Panc1 (cell line): ENCODE measurements at regions not wholly inside any gene's neighbourhood (a gene's known extent, or its start where the extent isn't known, plus 50 kb on each side); places are given as distances from the start of the nearest gene placed in this dataset.

Experiments used
- ATAC-seq: fragments of 200-7000 bp; cut with Tn5 transposase; 2 replicates; pipeline ENCODE4 v1.9.1; 2020; ENCODE audit warnings: mild to moderate bottlenecking, moderate library complexity
- BruUV-seq: library from RNA; stranded (reverse); fragments of 400-500 nt; replicated peaks from 2 replicates; lab custom pipeline; 2021; lab: Mats Ljungman, UMichigan
- CTCF ChIA-PET: fragments of 300-600 bp; sonication (Branson Sonifier 250); formaldehyde crosslinking; loops from one replicate; lab custom pipeline; 2022; ENCODE audit warnings: antibody characterized with exemption; lab: Charles Lee
- POLR2A ChIA-PET: fragments of 300-600 bp; sonication (Branson Sonifier 250); formaldehyde crosslinking; loops from one replicate; lab custom pipeline; 2022; ENCODE audit warnings: antibody characterized with exemption; lab: Charles Lee
- DNase-seq: peaks from one replicate; pipeline ENCODE4 v3.0.0-alpha.2; 2010; ENCODE audit warnings: low read depth, low spot score
- H3K27ac ChIP-seq: 2 replicates; pipeline ENCODE4 v1.5.1; 2011; ENCODE audit warnings: mild to moderate bottlenecking, low read length, inconsistent platforms
- H3K27me3 ChIP-seq: fragments of 200-500 bp; sonication (Bioruptor generic); 2 replicates; pipeline ENCODE4 v1.6.0; 2014; ENCODE audit warnings: low read length, inconsistent platforms; ENCODE audit not compliant: control insufficient read depth, insufficient read depth
- H3K36me3 ChIP-seq: fragments of 200-500 bp; sonication (Bioruptor generic); 2 replicates; pipeline ENCODE4 v1.5.1; 2014; ENCODE audit warnings: inconsistent platforms, mild to moderate bottlenecking, low read length, moderate library complexity; ENCODE audit not compliant: control insufficient read depth, insufficient read depth
- H3K4me1 ChIP-seq: 2 replicates; pipeline ENCODE4 v1.5.1; 2011; ENCODE audit warnings: inconsistent platforms, mild to moderate bottlenecking, low read length, moderate library complexity; ENCODE audit not compliant: control insufficient read depth, insufficient read depth
- H3K4me3 ChIP-seq, 2 experiments: 2 replicates each; pipeline ENCODE4 v1.5.1; 2011 to 2012; ENCODE audit warnings: low read depth in 2 of 2, low read length in 2 of 2, mild to moderate bottlenecking in 2 of 2, inconsistent platforms in 1 of 2, moderate library complexity in 1 of 2
- H3K9me3 ChIP-seq: fragments of 200-500 bp; sonication (Bioruptor generic); 2 replicates; pipeline ENCODE4 v1.5.1; 2014; ENCODE audit warnings: low read depth, mild to moderate bottlenecking, inconsistent platforms, low read length, moderate library complexity; ENCODE audit not compliant: control insufficient read depth, insufficient read depth
- CTCF ChIP-seq: fragments of 450-650 bp; IDR thresholded peaks from 2 replicates; pipeline ENCODE4 v1.5.1; 2017; ENCODE audit warnings: mild to moderate bottlenecking
- POLR2AphosphoS5 ChIP-seq: IDR thresholded peaks from 2 replicates; pipeline ENCODE4 v1.6.1; 2012; ENCODE audit warnings: mild to moderate bottlenecking, low read depth, low read length, moderate library complexity
- REST ChIP-seq, 2 experiments: IDR thresholded peaks; 2 replicates each; pipeline ENCODE4 v1.6.1; 2011 to 2012; ENCODE audit warnings: low read depth in 2 of 2, control low read depth in 1 of 2, low read length in 1 of 2, mild to moderate bottlenecking in 1 of 2, moderate library complexity in 1 of 2; ENCODE audit not compliant: insufficient read depth in 1 of 2
- SIN3A ChIP-seq: IDR thresholded peaks from 2 replicates; pipeline ENCODE4 v1.6.1; 2012; ENCODE audit warnings: low read depth, mild to moderate bottlenecking, low read length, moderate library complexity, borderline replicate concordance; ENCODE audit not compliant: insufficient read depth
- TCF7L2 ChIP-seq: IDR thresholded peaks from 2 replicates; pipeline ENCODE4 v1.6.1; 2011; ENCODE audit warnings: mild to moderate bottlenecking, low read depth, low read length, inconsistent platforms
- in situ Hi-C: cut with HindIII; loops from 2 replicates; pipeline ENCODE4 v1.10.0; 2016; ENCODE audit warnings: low sequenced_read_pairs, low pct_unique_long_range_greater_than_20kb
- intact Hi-C: fragments of 100-400 bp; cut with micrococcal nuclease; formaldehyde crosslinking; loops from one replicate; pipeline ENCODE4 v1.10.0; 2022; ENCODE audit not compliant: unreplicated experiment

- in situ Hi-C loops, result no loop called here
- DNase-seq, result no peak
These were observed 112.6 kb upstream of the AFDN start for GRCh38 chr6:167714152-167714551.

GRCh38 chr6:167717455-167717854, 109.3 kb upstream of the AFDN start:
- intact Hi-C loops (no loop called here), in situ Hi-C loops (no loop called here)
- ChIA-PET CTCF (interaction anchor here (0.6 kb wide), 1 partner anchor 56 kb away, joined by 3 read pairs; no protein-coding TSS in a partner anchor), POLR2A (no interaction called here)
- TF ChIP-seq CTCF (no peak), TCF7L2 (no peak), REST (IDR thresholded peaks at IDR 0.05; ENCODE audit: insufficient read depth in 1 of 2, low read depth in 2 of 2, low read length in 1 of 2) (no peak), SIN3A (no peak), POLR2AphosphoS5 (no peak)
- ATAC-seq, result no peak
- Histone ChIP-seq H3K36me3 (no peaks in the 10 kb centered on the region), H3K27me3 (peaks cover 20% of the 10 kb centered on the region), H3K4me3 (no peak overlapping the region), H3K27ac (no peak overlapping the region), H3K4me1 (no peaks in the 10 kb centered on the region), H3K9me3 (no peaks in the 10 kb centered on the region)
- BruUV-seq, result no TSS peak
- DNase-seq, result no peak

More at GRCh38 chr6:167714152-167714551, 112.6 kb upstream of the AFDN start:
- Histone ChIP-seq H3K4me1 (no peaks in the 10 kb centered on the region), H3K36me3 (no peaks in the 10 kb centered on the region), H3K27ac (no peak overlapping the region), H3K9me3 (no peaks in the 10 kb centered on the region), H3K27me3 (peaks cover 25% of the 10 kb centered on the region), H3K4me3 (no peak overlapping the region)
- intact Hi-C loops, result no loop called here
- no peak for TF ChIP-seq POLR2AphosphoS5
- no peak for TF ChIP-seq TCF7L2
- TF ChIP-seq REST (IDR thresholded peaks at IDR 0.05; ENCODE audit: insufficient read depth in 1 of 2, low read depth in 2 of 2, low read length in 1 of 2), result no peak
- TF ChIP-seq CTCF, result no peak
- no peak for TF ChIP-seq SIN3A
- no peak; the same call in 1 of the 2 replicates for ATAC-seq
- CTCF ChIA-PET, result no interaction called here
- POLR2A ChIA-PET, result no interaction called here
- BruUV-seq, result no TSS peak
